Activated CD8-positive, alpha-beta memory T cell treated with anti-CD3 and anti-CD28 coated beads for 48 hours (primary cell): ENCODE measurements at regions not wholly inside any gene's neighbourhood (a gene's known extent, or its start where the extent isn't known, plus 50 kb on each side); places are given as distances from the start of the nearest gene placed in this dataset.

Experiments
- DNase-seq, 3 experiments: peaks; one replicate each; pipeline ENCODE4 v3.0.0-alpha.2; 2020; ENCODE audit warnings: low read depth in 2 of 3, low spot score in 2 of 3

GRCh38 chr19:31595521-31595920 lies 246.3 kb upstream of the TSHZ3 start:
- no peak for DNase-seq

- DNase-seq, result no peak
Measured at GRCh38 chr19:31596751-31597150, 247.5 kb upstream of the TSHZ3 start.

- DNase-seq, result no peak
Measured at GRCh38 chr19:31597616-31598015, 248.4 kb upstream of the TSHZ3 start.

- DNase-seq, result no peak
Measured at GRCh38 chr19:31598730-31599238, 249.5 kb upstream of the TSHZ3 start.

GRCh38 chr19:31600731-31601295 lies 251.6 kb upstream of the TSHZ3 start:
- DNase-seq, result no peak

- no peak for DNase-seq
Measured at GRCh38 chr19:31601855-31602254, 252.6 kb upstream of the TSHZ3 start.

GRCh38 chr19:31602548-31602947 lies 253.3 kb upstream of the TSHZ3 start:
- DNase-seq, result no peak

- no peak for DNase-seq
Measured at GRCh38 chr19:31604493-31605040, 255.3 kb upstream of the TSHZ3 start.

- no peak for DNase-seq
Measured at GRCh38 chr19:31610018-31610417, 260.8 kb upstream of the TSHZ3 start.

- DNase-seq, result no peak
Measured at GRCh38 chr19:31611046-31611877, 262.0 kb upstream of the TSHZ3 start.

- no peak for DNase-seq
Measured at GRCh38 chr19:31612873-31613272, 263.6 kb upstream of the TSHZ3 start.

GRCh38 chr19:31613683-31614219 lies 264.5 kb upstream of the TSHZ3 start:
- DNase-seq, result no peak

- no peak for DNase-seq
Measured at GRCh38 chr19:31616031-31616430, 266.8 kb upstream of the TSHZ3 start.

- DNase-seq, result no peak
Measured at GRCh38 chr19:31617010-31617585, 267.9 kb upstream of the TSHZ3 start.

- no peak for DNase-seq
Measured at GRCh38 chr19:31625056-31625455, 275.8 kb upstream of the TSHZ3 start.

GRCh38 chr19:31625575-31625974 lies 276.3 kb upstream of the TSHZ3 start:
- no peak for DNase-seq

GRCh38 chr19:31626941-31627340 lies 277.7 kb upstream of the TSHZ3 start:
- DNase-seq, result no peak

- DNase-seq, result no peak
Measured at GRCh38 chr19:31627620-31628365, 278.6 kb upstream of the TSHZ3 start.

GRCh38 chr19:31629579-31630363 lies 280.5 kb upstream of the TSHZ3 start:
- no peak for DNase-seq

GRCh38 chr19:31633014-31633413 lies 283.8 kb upstream of the TSHZ3 start:
- DNase-seq, result no peak
